ENCODE measurements at regions not wholly inside any gene's neighbourhood (a gene's known extent, or its start where the extent isn't known, plus 50 kb on each side); places are given as distances from the start of the nearest gene placed in this dataset.

DNA sequence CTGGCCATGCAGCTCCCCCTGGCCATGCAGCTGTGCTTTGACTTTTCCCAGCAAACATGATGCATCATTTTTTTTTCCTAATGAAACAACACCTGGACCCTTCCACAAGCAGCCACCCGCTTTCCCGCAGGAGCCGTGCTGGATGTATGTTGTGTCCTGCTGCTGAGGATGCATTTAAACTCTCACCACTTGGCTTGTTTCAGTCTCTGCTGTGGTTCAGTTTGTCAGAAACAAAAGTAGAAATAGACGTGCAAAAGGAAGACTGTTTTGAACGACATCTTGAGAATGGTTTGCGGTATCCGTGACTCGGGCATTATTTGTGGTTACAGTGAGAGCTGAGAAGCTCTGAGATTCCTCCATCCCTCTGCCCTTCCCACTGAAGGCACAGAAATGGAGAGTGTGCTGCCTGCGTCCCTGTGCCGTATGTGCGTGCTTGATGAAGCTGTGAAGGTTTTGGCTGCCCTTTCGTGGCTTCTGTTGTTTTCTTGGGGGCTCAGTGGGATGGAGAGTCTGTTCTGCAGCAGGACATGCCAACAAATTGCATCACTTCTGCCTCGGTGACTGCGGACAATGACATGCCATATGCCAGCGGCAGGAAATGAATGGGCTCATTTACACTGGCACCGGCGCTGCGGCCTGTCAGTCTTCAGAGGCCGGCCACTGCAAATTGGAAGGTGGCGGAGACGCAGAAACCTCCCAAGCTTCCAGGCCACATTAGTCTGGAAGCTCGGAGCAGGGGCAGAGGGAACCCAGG, 417.7 kb upstream of the SALL3 start:
- CTCF ChIA-PET = no interaction called here
- POLR2A ChIA-PET = no interaction called here
- no peak for DNase-seq (ENCODE audit: extremely low spot score)
- TF ChIP-seq, protein P1, sequence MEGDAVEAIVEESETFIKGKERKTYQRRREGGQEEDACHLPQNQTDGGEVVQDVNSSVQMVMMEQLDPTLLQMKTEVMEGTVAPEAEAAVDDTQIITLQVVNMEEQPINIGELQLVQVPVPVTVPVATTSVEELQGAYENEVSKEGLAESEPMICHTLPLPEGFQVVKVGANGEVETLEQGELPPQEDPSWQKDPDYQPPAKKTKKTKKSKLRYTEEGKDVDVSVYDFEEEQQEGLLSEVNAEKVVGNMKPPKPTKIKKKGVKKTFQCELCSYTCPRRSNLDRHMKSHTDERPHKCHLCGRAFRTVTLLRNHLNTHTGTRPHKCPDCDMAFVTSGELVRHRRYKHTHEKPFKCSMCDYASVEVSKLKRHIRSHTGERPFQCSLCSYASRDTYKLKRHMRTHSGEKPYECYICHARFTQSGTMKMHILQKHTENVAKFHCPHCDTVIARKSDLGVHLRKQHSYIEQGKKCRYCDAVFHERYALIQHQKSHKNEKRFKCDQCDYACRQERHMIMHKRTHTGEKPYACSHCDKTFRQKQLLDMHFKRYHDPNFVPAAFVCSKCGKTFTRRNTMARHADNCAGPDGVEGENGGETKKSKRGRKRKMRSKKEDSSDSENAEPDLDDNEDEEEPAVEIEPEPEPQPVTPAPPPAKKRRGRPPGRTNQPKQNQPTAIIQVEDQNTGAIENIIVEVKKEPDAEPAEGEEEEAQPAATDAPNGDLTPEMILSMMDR (IDR thresholded peaks at IDR 0.05; ENCODE audit: control extremely low read depth, extremely low read depth, low read depth, missing control alignments) = no peak

DNA sequence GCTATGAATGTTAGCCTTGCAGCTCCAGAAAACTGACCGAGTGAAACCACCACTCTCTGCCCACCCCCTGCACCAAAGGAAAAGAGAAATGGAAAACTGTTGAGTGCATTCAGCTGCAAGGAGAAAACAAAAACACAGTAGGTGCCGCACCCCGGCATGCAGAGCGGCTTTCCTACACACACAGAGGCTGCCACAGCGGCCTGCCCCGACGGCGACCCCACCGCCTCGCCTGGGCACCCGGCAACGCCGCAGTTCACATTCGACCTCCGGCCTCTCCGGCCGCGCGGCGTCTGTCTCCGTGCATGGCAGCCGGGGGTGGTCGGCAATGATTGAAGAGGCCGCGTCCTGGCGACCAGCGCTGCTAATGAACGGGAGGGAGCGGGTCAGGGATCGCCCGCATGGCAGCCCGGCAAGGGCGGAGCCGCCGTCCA, 417.1 kb upstream of the SALL3 start:
- TF ChIP-seq, protein P1 (IDR thresholded peaks at IDR 0.05; ENCODE audit: control extremely low read depth, extremely low read depth, low read depth, missing control alignments) = no peak
- ChIA-PET POLR2A (no interaction called here), CTCF (no interaction called here)
- DNase-seq (ENCODE audit: extremely low spot score) = no peak

DNA sequence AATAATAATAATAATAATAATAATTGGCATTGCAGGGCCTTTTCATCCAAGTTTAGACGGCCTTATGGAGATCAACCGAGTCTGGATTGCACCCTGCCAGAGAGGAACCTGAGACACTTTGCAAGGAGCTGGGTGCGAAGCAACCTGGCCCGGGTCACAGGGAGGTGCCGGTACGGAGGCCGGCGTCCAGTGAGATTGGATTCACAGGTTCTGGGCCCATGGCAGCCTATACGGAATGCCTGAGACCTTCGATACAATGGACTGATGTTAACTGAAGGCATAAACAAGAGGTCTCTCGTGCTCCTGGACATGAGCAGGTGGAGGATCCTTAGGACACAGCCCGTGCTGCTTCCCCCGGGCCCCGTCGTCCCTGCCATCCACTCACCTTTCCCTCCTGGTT, 416.5 kb upstream of the SALL3 start:
- ChIA-PET POLR2A (no interaction called here), CTCF (no interaction called here)
- no peak for DNase-seq (ENCODE audit: extremely low spot score)
- TF ChIP-seq, protein P1 (IDR thresholded peaks at IDR 0.05; ENCODE audit: control extremely low read depth, extremely low read depth, low read depth, missing control alignments) = no peak

DNA sequence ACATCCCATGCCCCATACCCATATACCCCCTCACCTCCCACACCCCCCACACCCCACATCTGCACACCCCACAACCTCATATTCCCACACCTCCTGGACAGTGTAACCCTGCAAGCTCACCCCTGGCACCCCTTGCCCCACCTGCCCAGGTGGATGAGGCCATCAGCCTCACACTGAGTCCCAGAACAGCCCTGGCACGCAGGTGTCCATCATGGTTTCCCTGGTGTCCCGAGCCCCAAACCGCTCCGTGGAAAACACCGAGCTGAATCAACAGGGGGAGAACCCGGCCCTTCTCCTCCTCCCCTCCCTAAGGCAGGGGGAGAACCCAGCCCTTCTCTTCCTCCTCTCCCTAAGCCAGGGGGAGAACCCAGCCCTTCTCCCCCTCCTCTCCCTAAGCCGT, 415.6 kb upstream of the SALL3 start:
- no peak for DNase-seq (ENCODE audit: extremely low spot score)
- POLR2A ChIA-PET = no interaction called here
- TF ChIP-seq, protein P1 (IDR thresholded peaks at IDR 0.05; ENCODE audit: control extremely low read depth, extremely low read depth, low read depth, missing control alignments) = no peak
- CTCF ChIA-PET = no interaction called here

DNA sequence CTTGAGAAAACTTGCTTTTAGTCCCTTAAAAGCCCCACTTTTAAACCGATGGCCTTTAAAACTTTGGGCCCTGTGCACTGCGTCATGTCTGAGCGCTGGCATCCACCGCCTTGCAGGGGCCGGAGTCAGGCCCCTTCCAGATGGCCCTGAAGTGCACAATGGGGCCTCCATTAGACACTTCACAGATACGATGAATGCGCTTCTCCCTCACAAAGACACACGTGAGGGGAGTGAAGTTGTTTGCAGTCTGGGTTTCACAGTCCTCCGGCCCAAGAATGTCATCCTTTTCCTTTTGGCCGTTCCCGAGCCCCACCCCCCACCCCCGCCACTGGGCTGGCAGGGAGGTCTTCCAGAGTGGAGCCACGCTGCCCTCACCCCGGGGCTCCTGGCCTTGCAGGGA, 415.1 kb upstream of the SALL3 start:
- ChIA-PET CTCF (no interaction called here), POLR2A (no interaction called here)
- TF ChIP-seq, protein P1 (IDR thresholded peaks at IDR 0.05; ENCODE audit: control extremely low read depth, extremely low read depth, low read depth, missing control alignments) = no peak
- no peak for DNase-seq (ENCODE audit: extremely low spot score)

DNA sequence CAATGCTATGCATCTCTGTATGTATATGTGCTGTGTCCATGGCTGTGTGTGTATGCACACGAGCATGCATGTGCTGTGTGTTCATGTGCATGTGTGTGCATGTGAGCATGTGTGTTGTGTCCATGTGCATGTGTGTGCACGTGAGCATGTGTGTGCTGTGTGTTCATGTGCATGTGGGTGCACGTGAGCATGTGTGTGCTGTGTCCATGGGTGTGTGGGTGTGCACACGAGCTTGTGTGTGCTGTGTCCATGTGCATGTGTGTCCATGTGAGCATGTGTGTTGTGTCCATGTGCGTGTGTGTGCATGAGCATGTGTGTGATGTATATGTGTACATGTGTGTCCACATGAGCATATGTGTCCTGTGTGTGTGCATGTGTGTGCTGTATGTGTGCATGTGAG, 414.4 kb upstream of the SALL3 start:
- POLR2A ChIA-PET = no interaction called here
- TF ChIP-seq, protein P1 (IDR thresholded peaks at IDR 0.05; ENCODE audit: control extremely low read depth, extremely low read depth, low read depth, missing control alignments) = no peak
- no peak for DNase-seq (ENCODE audit: extremely low spot score)
- CTCF ChIA-PET = no interaction called here

All from GM10248 (cell line).